HG03097 (cell line): ENCODE measurements at regions not wholly inside any gene's neighbourhood (a gene's known extent, or its start where the extent isn't known, plus 50 kb on each side); places are given as distances from the start of the nearest gene placed in this dataset.

ENCODE experiments used
- ATAC-seq: cut with Tn5 transposase; IDR thresholded peaks from one replicate; pipeline ENCODE4 v1.9.1; 2021; ENCODE audit not compliant: unreplicated experiment, low FRiP score

- ATAC-seq = no peak
Measured at GRCh38 chr19:30149300-30149699, 207.3 kb downstream of the URI1 start.

- ATAC-seq = no peak
Measured at GRCh38 chr19:30150626-30151025, 208.6 kb downstream of the URI1 start.

- ATAC-seq = no peak
Measured at GRCh38 chr19:30151081-30151480, 209.0 kb downstream of the URI1 start.

- ATAC-seq = no peak
Measured at GRCh38 chr19:30152510-30153291, 210.7 kb downstream of the URI1 start.

GRCh38 chr19:30153326-30154210 is 211.5 kb downstream of the URI1 start:
- ATAC-seq = no peak

- no peak for ATAC-seq
Measured at GRCh38 chr19:30154410-30154809, 212.4 kb downstream of the URI1 start.

- ATAC-seq = no peak
Measured at GRCh38 chr19:30155381-30156200, 213.6 kb downstream of the URI1 start.

- no peak for ATAC-seq
Measured at GRCh38 chr19:30156646-30157045, 214.6 kb downstream of the URI1 start.

- ATAC-seq = no peak
Measured at GRCh38 chr19:30158067-30158892, 213.9 kb upstream of the ZNF536 start.

- ATAC-seq = no peak
Measured at GRCh38 chr19:30158893-30159245, 213.3 kb upstream of the ZNF536 start.

- ATAC-seq = no peak
Measured at GRCh38 chr19:30159636-30160035, 212.5 kb upstream of the ZNF536 start.

GRCh38 chr19:30160426-30160825 is 211.8 kb upstream of the ZNF536 start:
- no peak for ATAC-seq

- ATAC-seq = no peak
Measured at GRCh38 chr19:30161021-30161655, 211.0 kb upstream of the ZNF536 start.

- no peak for ATAC-seq
Measured at GRCh38 chr19:30161770-30162169, 210.4 kb upstream of the ZNF536 start.

- no peak for ATAC-seq
Measured at GRCh38 chr19:30162718-30163117, 209.5 kb upstream of the ZNF536 start.

- ATAC-seq = no peak
Measured at GRCh38 chr19:30163663-30164062, 208.5 kb upstream of the ZNF536 start.

- no peak for ATAC-seq
Measured at GRCh38 chr19:30165228-30165813, 206.9 kb upstream of the ZNF536 start.

GRCh38 chr19:30167206-30167868 is 204.8 kb upstream of the ZNF536 start:
- no peak for ATAC-seq
